ENCODE measurements at regions not wholly inside any gene's neighbourhood (a gene's known extent, or its start where the extent isn't known, plus 50 kb on each side); places are given as distances from the start of the nearest gene placed in this dataset.

GRCh38 chr14:22255017-22255950 lies 333.7 kb downstream of the DAD1 start:
- no peak for DNase-seq (ENCODE audit: insufficient read length, low spot score, missing footprints)
- no peaks in the 10 kb centered on the region for H4K20me1 ChIP-seq (ENCODE audit: insufficient read depth, low read length)
- no peak overlapping the region for H3K4me3 ChIP-seq (ENCODE audit: insufficient read depth, low read length)
- H3K9me3 ChIP-seq (ENCODE audit: low read depth, low read length), result no peaks in the 10 kb centered on the region
- H3K27ac ChIP-seq (ENCODE audit: low read depth, low read length), result no peak overlapping the region
- no peaks in the 10 kb centered on the region for H3K36me3 ChIP-seq (ENCODE audit: insufficient read depth, low read length)
- H2AFZ ChIP-seq (ENCODE audit: low read length), result no peak overlapping the region
- H3K79me2 ChIP-seq (ENCODE audit: insufficient read depth, low read length), result no peaks in the 10 kb centered on the region
- peaks cover 4% of the 10 kb centered on the region for H3K27me3 ChIP-seq (ENCODE audit: insufficient read depth, low read length)
- peaks cover 6% of the 10 kb centered on the region for H3K4me1 ChIP-seq (ENCODE audit: insufficient read depth, low read length)
- no peak for TF ChIP-seq CTCF (IDR thresholded peaks at IDR 0.05; ENCODE audit: extremely low read depth, low read depth, low read length)
- H3K4me2 ChIP-seq (ENCODE audit: insufficient read depth, low read length), result no peak overlapping the region

- no peak overlapping the region for H2AFZ ChIP-seq (ENCODE audit: low read length)
- no peak for DNase-seq (ENCODE audit: insufficient read length, low spot score, missing footprints)
- H3K27me3 ChIP-seq (ENCODE audit: insufficient read depth, low read length), result peaks cover 4% of the 10 kb centered on the region
- H3K4me2 ChIP-seq (ENCODE audit: insufficient read depth, low read length), result no peak overlapping the region
- H3K36me3 ChIP-seq (ENCODE audit: insufficient read depth, low read length), result no peaks in the 10 kb centered on the region
- H3K4me1 ChIP-seq (ENCODE audit: insufficient read depth, low read length), result peaks cover 6% of the 10 kb centered on the region
- no peak overlapping the region for H3K4me3 ChIP-seq (ENCODE audit: insufficient read depth, low read length)
- H4K20me1 ChIP-seq (ENCODE audit: insufficient read depth, low read length), result no peaks in the 10 kb centered on the region
- TF ChIP-seq CTCF (IDR thresholded peaks at IDR 0.05; ENCODE audit: extremely low read depth, low read depth, low read length), result no peak
- no peaks in the 10 kb centered on the region for H3K79me2 ChIP-seq (ENCODE audit: insufficient read depth, low read length)
- H3K27ac ChIP-seq (ENCODE audit: low read depth, low read length), result no peak overlapping the region
- no peaks in the 10 kb centered on the region for H3K9me3 ChIP-seq (ENCODE audit: low read depth, low read length)
Observed at GRCh38 chr14:22252686-22253085, 336.3 kb downstream of the DAD1 start.

GRCh38 chr14:22251090-22251489 lies 337.9 kb downstream of the DAD1 start:
- H3K79me2 ChIP-seq (ENCODE audit: insufficient read depth, low read length), result no peaks in the 10 kb centered on the region
- peaks cover 4% of the 10 kb centered on the region for H3K27me3 ChIP-seq (ENCODE audit: insufficient read depth, low read length)
- no peaks in the 10 kb centered on the region for H3K9me3 ChIP-seq (ENCODE audit: low read depth, low read length)
- H3K4me2 ChIP-seq (ENCODE audit: insufficient read depth, low read length), result no peak overlapping the region
- no peak overlapping the region for H2AFZ ChIP-seq (ENCODE audit: low read length)
- H3K36me3 ChIP-seq (ENCODE audit: insufficient read depth, low read length), result no peaks in the 10 kb centered on the region
- peaks cover 6% of the 10 kb centered on the region for H3K4me1 ChIP-seq (ENCODE audit: insufficient read depth, low read length)
- peak; percentile 13 for DNase-seq (ENCODE audit: insufficient read length, low spot score, missing footprints)
- H3K4me3 ChIP-seq (ENCODE audit: insufficient read depth, low read length), result no peak overlapping the region
- TF ChIP-seq CTCF (IDR thresholded peaks at IDR 0.05; ENCODE audit: extremely low read depth, low read depth, low read length), result no peak
- H3K27ac ChIP-seq (ENCODE audit: low read depth, low read length), result no peak overlapping the region
- H4K20me1 ChIP-seq (ENCODE audit: insufficient read depth, low read length), result no peaks in the 10 kb centered on the region

- Histone ChIP-seq H2AFZ (ENCODE audit: low read length) (no peak overlapping the region), H3K27me3 (ENCODE audit: insufficient read depth, low read length) (no peaks in the 10 kb centered on the region), H3K79me2 (ENCODE audit: insufficient read depth, low read length) (no peaks in the 10 kb centered on the region), H3K4me1 (ENCODE audit: insufficient read depth, low read length) (peaks cover 6% of the 10 kb centered on the region), H3K4me3 (ENCODE audit: insufficient read depth, low read length) (no peak overlapping the region), H3K4me2 (ENCODE audit: insufficient read depth, low read length) (no peak overlapping the region), H4K20me1 (ENCODE audit: insufficient read depth, low read length) (no peaks in the 10 kb centered on the region), H3K9me3 (ENCODE audit: low read depth, low read length) (no peaks in the 10 kb centered on the region), H3K36me3 (ENCODE audit: insufficient read depth, low read length) (no peaks in the 10 kb centered on the region), H3K27ac (ENCODE audit: low read depth, low read length) (no peak overlapping the region)
- DNase-seq (ENCODE audit: insufficient read length, low spot score, missing footprints), result no peak
- no peak for TF ChIP-seq CTCF (IDR thresholded peaks at IDR 0.05; ENCODE audit: extremely low read depth, low read depth, low read length)
Observed at GRCh38 chr14:22249770-22250169, 339.3 kb downstream of the DAD1 start.

Measured in osteoblast (primary cell).